Stimulated activated naive CD8-positive, alpha-beta T cell treated with anti-CD3 and anti-CD28 coated beads, Interleukin-15, amount 100 ng/mL, for 72 hours (primary cell): ENCODE measurements at regions not wholly inside any gene's neighbourhood (a gene's known extent, or its start where the extent isn't known, plus 50 kb on each side); places are given as distances from the start of the nearest gene placed in this dataset.
"Not testable (repeated sequence)": the region's sequence is repeated elsewhere in the genome, so short reads cannot be mapped to it uniquely, and the experiment has no call there.

Source experiments
- ATAC-seq: fragments of 150-1000 bp; cut with Tn5 transposase; 2 replicates; pipeline ENCODE4 v1.10.0; 2021; ENCODE audit warnings: mild to moderate bottlenecking, moderate library complexity
- DNase-seq, 2 donors: peaks; one replicate each; pipeline ENCODE4 v3.0.0; 2021 to 2022
- H3K27ac Mint-ChIP-seq, 2 donors: one replicate each; pipeline ENCODE4 v1.8.0; 2022; ENCODE audit warnings: mild to moderate bottlenecking in 2 of 2, mixed read lengths in 2 of 2, moderate library complexity in 2 of 2
- H3K27me3 Mint-ChIP-seq: one replicate; pipeline ENCODE4 v1.8.0; 2022; ENCODE audit warnings: mixed read lengths
- H3K4me1 Mint-ChIP-seq: one replicate; pipeline ENCODE4 v1.8.0; 2022; ENCODE audit warnings: mild to moderate bottlenecking, mixed read lengths
- H3K4me3 Mint-ChIP-seq, 2 donors: one replicate each; pipeline ENCODE4 v1.8.0; 2022; ENCODE audit warnings: mild to moderate bottlenecking in 2 of 2, mixed read lengths in 2 of 2, moderate library complexity in 1 of 2
- H3K9me3 Mint-ChIP-seq, 2 donors: one replicate each; pipeline ENCODE4 v1.8.0; 2022; ENCODE audit warnings: mixed read lengths in 2 of 2

GRCh38 chr12:63389211-63389610 is 238.2 kb upstream of the AVPR1A start:
- Mint-ChIP-seq H3K4me1 (no peaks in the 10 kb centered on the region), H3K27ac (no peak overlapping the region), H3K9me3 (no peaks in the 10 kb centered on the region), H3K27me3 (no peaks in the 10 kb centered on the region), H3K4me3 (no peak overlapping the region)
- ATAC-seq (no peak), DNase-seq (no peak)

- H3K9me3 Mint-ChIP-seq: no peaks in the 10 kb centered on the region
- no peak for ATAC-seq
- H3K4me3 Mint-ChIP-seq: no peak overlapping the region
- H3K27me3 Mint-ChIP-seq: no peaks in the 10 kb centered on the region
- no peak for DNase-seq
- no peak overlapping the region for H3K27ac Mint-ChIP-seq
- no peaks in the 10 kb centered on the region for H3K4me1 Mint-ChIP-seq
These were observed 236.8 kb upstream of the AVPR1A start for GRCh38 chr12:63387771-63388170.

- peaks cover 6% of the 10 kb centered on the region for H3K27me3 Mint-ChIP-seq
- H3K4me1 Mint-ChIP-seq: no peaks in the 10 kb centered on the region
- H3K4me3 Mint-ChIP-seq: no peak overlapping the region
- no peaks in the 10 kb centered on the region for H3K9me3 Mint-ChIP-seq
- no peak overlapping the region for H3K27ac Mint-ChIP-seq
- DNase-seq (no peak), ATAC-seq (no peak)
These were observed 231.9 kb upstream of the AVPR1A start for GRCh38 chr12:63382930-63383329.

- no peak for ATAC-seq
- Mint-ChIP-seq H3K4me1 (no peaks in the 10 kb centered on the region), H3K27ac (no peak overlapping the region)
These were observed 211.8 kb upstream of the AVPR1A start for GRCh38 chr12:63362791-63363190.

GRCh38 chr12:63362166-63362565 is 211.2 kb upstream of the AVPR1A start:
- DNase-seq: no peak
- Mint-ChIP-seq H3K4me1 (no peaks in the 10 kb centered on the region), H3K9me3 (peaks cover 3 to 7% of the 10 kb centered on the region in 2 donors), H3K27me3 (no peaks in the 10 kb centered on the region), H3K4me3 (no peak overlapping the region), H3K27ac (no peak overlapping the region)
- ATAC-seq: no peak

More at GRCh38 chr12:63362791-63363190, 211.8 kb upstream of the AVPR1A start:
- DNase-seq: no peak
- no peak overlapping the region for H3K4me3 Mint-ChIP-seq
- no peaks in the 10 kb centered on the region for H3K27me3 Mint-ChIP-seq
- peaks cover 3 to 7% of the 10 kb centered on the region in 2 donors for H3K9me3 Mint-ChIP-seq

GRCh38 chr12:63354969-63355368 is 204.0 kb upstream of the AVPR1A start:
- no peaks in the 10 kb centered on the region for H3K4me1 Mint-ChIP-seq
- H3K27ac Mint-ChIP-seq: no peak overlapping the region
- H3K4me3 Mint-ChIP-seq: no peak overlapping the region
- no peaks in the 10 kb centered on the region for H3K27me3 Mint-ChIP-seq
- no peak for DNase-seq
- no peak for ATAC-seq
- no peaks in the 10 kb centered on the region for H3K9me3 Mint-ChIP-seq

- H3K9me3 Mint-ChIP-seq: no peaks in the 10 kb centered on the region
- no peaks in the 10 kb centered on the region for H3K27me3 Mint-ChIP-seq
- H3K27ac Mint-ChIP-seq: no peak overlapping the region
- ATAC-seq (no peak), DNase-seq (no peak)
- no peak overlapping the region for H3K4me3 Mint-ChIP-seq
- H3K4me1 Mint-ChIP-seq: no peaks in the 10 kb centered on the region
These were observed 202.6 kb upstream of the AVPR1A start for GRCh38 chr12:63353559-63353958.

GRCh38 chr12:63351370-63351769 is 200.4 kb upstream of the AVPR1A start:
- H3K4me1 Mint-ChIP-seq: no peaks in the 10 kb centered on the region
- no peaks in the 10 kb centered on the region for H3K9me3 Mint-ChIP-seq
- H3K27me3 Mint-ChIP-seq: no peaks in the 10 kb centered on the region
- H3K27ac Mint-ChIP-seq: no peak overlapping the region
- ATAC-seq (no peak), DNase-seq (no peak)
- H3K4me3 Mint-ChIP-seq: no peak overlapping the region

- DNase-seq: no peak
- Mint-ChIP-seq H3K9me3 (no peaks in the 10 kb centered on the region), H3K4me3 (no peak overlapping the region), H3K27ac (no peak overlapping the region), H3K4me1 (no peaks in the 10 kb centered on the region), H3K27me3 (no peaks in the 10 kb centered on the region)
- no peak for ATAC-seq
These were observed 197.6 kb upstream of the AVPR1A start for GRCh38 chr12:63348556-63348955.

GRCh38 chr12:63337158-63337557 is 186.2 kb upstream of the AVPR1A start:
- H3K27ac Mint-ChIP-seq: not testable (repeated sequence)

GRCh38 chr12:63326260-63326659 is 175.3 kb upstream of the AVPR1A start:
- Mint-ChIP-seq H3K9me3 (peaks cover 0 to 2% of the 10 kb centered on the region in 2 donors), H3K4me1 (no peaks in the 10 kb centered on the region)

More at GRCh38 chr12:63337158-63337557, 186.2 kb upstream of the AVPR1A start:
- not testable (repeated sequence) for H3K4me1 Mint-ChIP-seq, DNase-seq, H3K27me3 Mint-ChIP-seq, H3K4me3 Mint-ChIP-seq, ATAC-seq
- H3K9me3 Mint-ChIP-seq: peaks cover 24 to 43% of the 10 kb centered on the region in 2 donors

GRCh38 chr12:63325757-63326156 is 174.8 kb upstream of the AVPR1A start:
- Mint-ChIP-seq H3K9me3 (no peaks in the 10 kb centered on the region), H3K4me3 (no peak overlapping the region), H3K27ac (no peak overlapping the region), H3K4me1 (no peaks in the 10 kb centered on the region), H3K27me3 (no peaks in the 10 kb centered on the region)
- ATAC-seq: no peak
- no peak for DNase-seq

More at GRCh38 chr12:63326260-63326659, 175.3 kb upstream of the AVPR1A start:
- no peak for ATAC-seq
- H3K27ac Mint-ChIP-seq: no peak overlapping the region
- DNase-seq: no peak
- H3K27me3 Mint-ChIP-seq: no peaks in the 10 kb centered on the region
- no peak overlapping the region for H3K4me3 Mint-ChIP-seq

GRCh38 chr12:63323942-63324341 is 172.9 kb upstream of the AVPR1A start:
- Mint-ChIP-seq H3K27ac (no peak overlapping the region), H3K9me3 (no peaks in the 10 kb centered on the region), H3K4me1 (no peaks in the 10 kb centered on the region), H3K27me3 (no peaks in the 10 kb centered on the region), H3K4me3 (no peak overlapping the region)
- no peak for ATAC-seq
- no peak for DNase-seq

GRCh38 chr12:63321373-63321772 is 170.4 kb upstream of the AVPR1A start:
- ATAC-seq: no peak
- DNase-seq: no peak
- Mint-ChIP-seq H3K4me1 (no peaks in the 10 kb centered on the region), H3K27me3 (no peaks in the 10 kb centered on the region), H3K9me3 (no peaks in the 10 kb centered on the region), H3K27ac (no peak overlapping the region), H3K4me3 (no peak overlapping the region)

- Mint-ChIP-seq H3K4me1 (no peaks in the 10 kb centered on the region), H3K27me3 (no peaks in the 10 kb centered on the region), H3K9me3 (no peaks in the 10 kb centered on the region), H3K4me3 (no peak overlapping the region), H3K27ac (no peak overlapping the region)
- no peak for ATAC-seq
- DNase-seq: no peak
These were observed 169.1 kb upstream of the AVPR1A start for GRCh38 chr12:63319936-63320633.

- DNase-seq (no peak), ATAC-seq (peak; percentile 47)
- no peaks in the 10 kb centered on the region for H3K4me1 Mint-ChIP-seq
- no peak overlapping the region for H3K4me3 Mint-ChIP-seq
- no peaks in the 10 kb centered on the region for H3K9me3 Mint-ChIP-seq
- no peaks in the 10 kb centered on the region for H3K27me3 Mint-ChIP-seq
- H3K27ac Mint-ChIP-seq: no peak overlapping the region
These were observed 168.4 kb upstream of the AVPR1A start for GRCh38 chr12:63319386-63319785.

- no peaks in the 10 kb centered on the region for H3K9me3 Mint-ChIP-seq
- DNase-seq: no peak
- no peak overlapping the region for H3K27ac Mint-ChIP-seq
- H3K4me3 Mint-ChIP-seq: no peak overlapping the region
- H3K4me1 Mint-ChIP-seq: no peaks in the 10 kb centered on the region
- no peaks in the 10 kb centered on the region for H3K27me3 Mint-ChIP-seq
- no peak for ATAC-seq
These were observed 167.9 kb upstream of the AVPR1A start for GRCh38 chr12:63318933-63319332.
